ENCODE measurements at regions not wholly inside any gene's neighbourhood (a gene's known extent, or its start where the extent isn't known, plus 50 kb on each side); places are given as distances from the start of the nearest gene placed in this dataset.

DNA sequence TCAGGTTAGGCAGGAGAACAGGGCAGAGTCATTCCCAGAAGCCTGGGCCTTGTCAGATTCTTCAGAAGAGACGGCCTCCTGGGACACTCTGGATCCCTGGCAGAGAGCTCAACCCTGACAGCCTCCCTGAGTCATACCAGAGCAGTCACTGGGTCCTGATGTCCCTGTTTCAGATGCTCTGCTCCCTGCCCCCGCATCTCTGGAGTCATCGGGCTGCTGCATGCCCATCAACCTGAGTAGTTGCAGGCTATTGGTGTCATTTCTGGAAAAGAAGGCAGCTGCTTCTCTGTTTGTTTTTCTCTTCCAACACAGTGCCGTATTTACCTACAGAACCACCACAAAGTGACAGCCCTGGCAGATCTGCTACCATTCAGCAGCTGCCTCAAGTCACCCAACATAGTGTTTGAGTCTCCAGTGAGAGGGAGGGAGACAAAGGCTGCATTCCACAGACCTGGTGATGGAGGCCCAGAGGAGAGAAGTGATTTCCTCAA is 145.1 kb downstream of the B3GNT2 start:
- H3K36me3 ChIP-seq (replicated peaks in 1 of 2; ENCODE audit: control extremely low read depth in 1 of 2, control insufficient read depth in 1 of 2, extremely low read depth in 1 of 2, insufficient read depth in 2 of 2, low read length in 1 of 2): no peaks in the 10 kb centered on the region
- WGBS (ENCODE audit: insufficient coverage): 79% methylated on average over 2 of the region's 4 CpGs
- H3K27ac ChIP-seq (ENCODE audit: low read length in 2 of 2): no peak overlapping the region
- no peak overlapping the region for H3K9ac ChIP-seq (ENCODE audit: low read length)
- H3K4me3 ChIP-seq (ENCODE audit: control extremely low read depth in 1 of 5, extremely low read depth in 1 of 5, insufficient read depth in 1 of 5, low read depth in 2 of 5, low read length in 4 of 5): no peak overlapping the region
- no peak overlapping the region for H3K4me2 ChIP-seq (replicated peaks; ENCODE audit: low read depth, low read length, poor library complexity, severe bottlenecking)
- Mint-ChIP-seq H3K27me3 (no peaks in the 10 kb centered on the region), H3K4me1 (peaks cover 13% of the 10 kb centered on the region), H3K27ac (no peak overlapping the region), H3K4me3 (no peak overlapping the region), H3K9me3 (ENCODE audit: insufficient read depth) (no peaks in the 10 kb centered on the region)
- DNase-seq: no peak
- CTCF ChIA-PET: no interaction called here
- no peaks in the 10 kb centered on the region for H3K9me3 ChIP-seq (ENCODE audit: control extremely low read depth in 1 of 3, control insufficient read depth in 2 of 3, insufficient read depth in 1 of 3, low read length in 2 of 3)
- ATAC-seq (ENCODE audit: low read depth): no peak
- peaks cover 4% of the 10 kb centered on the region in 2 donors for H3K4me1 ChIP-seq (ENCODE audit: control insufficient read depth in 2 of 2, insufficient read depth in 2 of 2, low read length in 2 of 2)
- TF ChIP-seq, protein P1, sequence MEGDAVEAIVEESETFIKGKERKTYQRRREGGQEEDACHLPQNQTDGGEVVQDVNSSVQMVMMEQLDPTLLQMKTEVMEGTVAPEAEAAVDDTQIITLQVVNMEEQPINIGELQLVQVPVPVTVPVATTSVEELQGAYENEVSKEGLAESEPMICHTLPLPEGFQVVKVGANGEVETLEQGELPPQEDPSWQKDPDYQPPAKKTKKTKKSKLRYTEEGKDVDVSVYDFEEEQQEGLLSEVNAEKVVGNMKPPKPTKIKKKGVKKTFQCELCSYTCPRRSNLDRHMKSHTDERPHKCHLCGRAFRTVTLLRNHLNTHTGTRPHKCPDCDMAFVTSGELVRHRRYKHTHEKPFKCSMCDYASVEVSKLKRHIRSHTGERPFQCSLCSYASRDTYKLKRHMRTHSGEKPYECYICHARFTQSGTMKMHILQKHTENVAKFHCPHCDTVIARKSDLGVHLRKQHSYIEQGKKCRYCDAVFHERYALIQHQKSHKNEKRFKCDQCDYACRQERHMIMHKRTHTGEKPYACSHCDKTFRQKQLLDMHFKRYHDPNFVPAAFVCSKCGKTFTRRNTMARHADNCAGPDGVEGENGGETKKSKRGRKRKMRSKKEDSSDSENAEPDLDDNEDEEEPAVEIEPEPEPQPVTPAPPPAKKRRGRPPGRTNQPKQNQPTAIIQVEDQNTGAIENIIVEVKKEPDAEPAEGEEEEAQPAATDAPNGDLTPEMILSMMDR (IDR thresholded peaks at IDR 0.05): no peak
- no peak for TF ChIP-seq EZH2 (IDR thresholded peaks at IDR 0.05; ENCODE audit: borderline replicate concordance, insufficient read depth, low read depth, low read length, poor library complexity, severe bottlenecking)
- intact Hi-C loops (cut with micrococcal nuclease): no loop called here
- H3K27me3 ChIP-seq (replicated peaks in 1 of 4; ENCODE audit: control extremely low read depth in 1 of 4, control insufficient read depth in 3 of 4, insufficient read depth in 4 of 4, low read length in 3 of 4): no peaks in the 10 kb centered on the region
- H3K79me2 ChIP-seq (ENCODE audit: control insufficient read depth, insufficient read depth, low read length): no peaks in the 10 kb centered on the region
- POLR2A ChIA-PET: no interaction called here
- H2AFZ ChIP-seq (ENCODE audit: insufficient read depth, low read depth, low read length, poor library complexity, severe bottlenecking): no peak overlapping the region
- H4K20me1 ChIP-seq (ENCODE audit: control insufficient read depth, insufficient read depth, low read length, poor library complexity, severe bottlenecking): no peaks in the 10 kb centered on the region

- POLR2A ChIA-PET: no interaction called here
- no peaks in the 10 kb centered on the region for H3K27me3 ChIP-seq (replicated peaks in 1 of 4; ENCODE audit: control extremely low read depth in 1 of 4, control insufficient read depth in 3 of 4, insufficient read depth in 4 of 4, low read length in 3 of 4)
- DNase-seq (no peak), ATAC-seq (ENCODE audit: low read depth) (no peak)
- H3K27ac ChIP-seq (ENCODE audit: low read length in 2 of 2): no peak overlapping the region
- WGBS (ENCODE audit: insufficient coverage): no CpG with 5 or more reads among the region's 2 CpGs
- H3K36me3 ChIP-seq (replicated peaks in 1 of 2; ENCODE audit: control extremely low read depth in 1 of 2, control insufficient read depth in 1 of 2, extremely low read depth in 1 of 2, insufficient read depth in 2 of 2, low read length in 1 of 2): no peaks in the 10 kb centered on the region
- H3K4me2 ChIP-seq (replicated peaks; ENCODE audit: low read depth, low read length, poor library complexity, severe bottlenecking): no peak overlapping the region
- no peaks in the 10 kb centered on the region for H4K20me1 ChIP-seq (ENCODE audit: control insufficient read depth, insufficient read depth, low read length, poor library complexity, severe bottlenecking)
- no peaks in the 10 kb centered on the region for H3K9me3 ChIP-seq (ENCODE audit: control extremely low read depth in 1 of 3, control insufficient read depth in 2 of 3, insufficient read depth in 1 of 3, low read length in 2 of 3)
- Mint-ChIP-seq H3K4me3 (no peak overlapping the region), H3K9me3 (ENCODE audit: insufficient read depth) (no peaks in the 10 kb centered on the region), H3K27me3 (no peaks in the 10 kb centered on the region), H3K4me1 (peaks cover 16% of the 10 kb centered on the region), H3K27ac (no peak overlapping the region)
- TF ChIP-seq EZH2 (IDR thresholded peaks at IDR 0.05; ENCODE audit: borderline replicate concordance, insufficient read depth, low read depth, low read length, poor library complexity, severe bottlenecking): no peak
- TF ChIP-seq, protein P1 (IDR thresholded peaks at IDR 0.05): no peak
- intact Hi-C loops (cut with micrococcal nuclease): no loop called here
- no peak overlapping the region for H3K9ac ChIP-seq (ENCODE audit: low read length)
- no peaks in the 10 kb centered on the region for H3K79me2 ChIP-seq (ENCODE audit: control insufficient read depth, insufficient read depth, low read length)
- no peak overlapping the region for H2AFZ ChIP-seq (ENCODE audit: insufficient read depth, low read depth, low read length, poor library complexity, severe bottlenecking)
- no peak overlapping the region for H3K4me3 ChIP-seq (ENCODE audit: control extremely low read depth in 1 of 5, extremely low read depth in 1 of 5, insufficient read depth in 1 of 5, low read depth in 2 of 5, low read length in 4 of 5)
- peaks cover 4% of the 10 kb centered on the region in 2 donors for H3K4me1 ChIP-seq (ENCODE audit: control insufficient read depth in 2 of 2, insufficient read depth in 2 of 2, low read length in 2 of 2)
- CTCF ChIA-PET: interaction anchor here (0.6 to 0.8 kb wide), 3 partner anchors 26 to 1855 kb away, joined by 3 to 5 read pairs (median 3); no protein-coding TSS in a partner anchor
Measured at GRCh38 chr2:62339837-62340236, 143.9 kb downstream of the B3GNT2 start.

Data from B cell (primary cell).